ENCODE measurements at regions not wholly inside any gene's neighbourhood (a gene's known extent, or its start where the extent isn't known, plus 50 kb on each side); places are given as distances from the start of the nearest gene placed in this dataset.

GRCh38 chr7:53719122-53719521 is 683.7 kb downstream of the POM121L12 start:
- DNase-seq = no peak

DNA sequence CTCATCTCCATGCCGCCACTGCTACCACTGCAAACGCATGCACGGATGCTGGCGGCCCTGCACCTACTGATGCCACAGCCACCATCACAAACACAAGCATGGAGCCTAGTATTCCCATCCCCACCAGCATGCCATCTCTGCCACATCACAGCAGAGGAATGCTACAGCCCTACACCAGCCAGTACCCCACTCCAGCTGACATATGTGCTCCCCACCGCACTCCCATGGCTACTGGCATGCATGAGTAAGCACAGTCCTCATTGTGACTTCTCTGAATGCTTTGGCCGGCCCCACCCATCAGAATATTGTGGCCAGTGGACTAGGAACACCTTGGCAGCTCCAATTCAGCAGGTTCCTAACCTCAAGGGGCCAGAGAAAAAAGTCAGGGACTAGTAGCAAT is 705.5 kb downstream of the POM121L12 start:
- no peak for DNase-seq

DNA sequence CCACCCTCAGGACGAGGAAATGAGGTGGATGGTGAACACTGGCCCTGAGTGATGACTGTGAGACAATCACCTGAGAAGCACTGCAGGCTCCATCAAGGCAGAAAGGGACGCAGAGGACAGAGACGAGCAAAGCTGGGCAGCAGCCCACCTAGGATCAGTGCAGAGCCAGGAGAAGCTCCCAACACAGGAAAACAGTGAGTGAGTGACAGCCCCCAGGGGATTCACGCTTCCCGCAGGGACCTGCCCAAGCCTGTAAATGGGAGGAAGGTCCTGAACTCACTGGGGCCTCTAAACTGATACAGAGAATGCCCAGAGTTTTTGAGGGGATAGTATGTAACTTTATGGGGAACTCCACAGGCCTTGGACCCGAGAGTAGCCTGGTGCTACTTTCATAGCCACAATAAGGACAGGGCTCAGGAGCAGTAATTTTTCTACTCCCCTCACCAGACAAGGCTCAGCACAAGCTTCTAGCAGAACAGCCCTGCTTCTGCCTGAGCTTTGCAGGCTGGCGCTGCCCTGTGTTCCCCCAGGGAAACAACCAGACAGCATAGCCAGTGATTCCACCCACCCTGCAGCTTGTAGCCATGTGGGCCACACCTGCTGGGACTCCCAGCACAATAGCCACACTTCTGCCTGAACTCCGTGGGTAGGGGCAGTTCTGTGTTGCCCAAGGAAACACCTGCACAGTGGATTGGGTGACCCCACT is 708.4 kb downstream of the POM121L12 start:
- no peak for DNase-seq

GRCh38 chr7:53744403-53744760 is 708.9 kb downstream of the POM121L12 start:
- no peak for DNase-seq

DNA sequence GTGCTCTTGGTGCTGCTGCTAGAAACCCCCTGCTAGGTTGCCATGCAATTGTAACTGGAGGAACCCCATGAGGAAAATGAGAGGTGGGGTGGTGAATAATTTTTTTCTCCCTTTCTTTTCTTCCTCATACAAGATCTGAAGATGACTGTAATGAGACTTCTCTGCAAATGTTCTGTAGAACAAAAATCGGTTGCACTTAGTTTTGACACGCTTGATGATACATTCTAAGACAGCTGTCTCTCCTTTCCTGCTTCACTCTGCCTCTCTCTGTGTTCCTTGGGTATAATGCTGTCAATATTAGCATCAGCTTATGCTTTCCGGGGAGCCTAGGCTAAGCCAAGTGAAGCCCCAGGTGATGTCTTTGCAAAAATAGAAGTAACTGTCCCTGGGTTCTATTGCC is 721.5 kb downstream of the POM121L12 start:
- DNase-seq = no peak

GRCh38 chr7:53768186-53768585 is 732.8 kb downstream of the POM121L12 start:
- DNase-seq = no peak

DNA sequence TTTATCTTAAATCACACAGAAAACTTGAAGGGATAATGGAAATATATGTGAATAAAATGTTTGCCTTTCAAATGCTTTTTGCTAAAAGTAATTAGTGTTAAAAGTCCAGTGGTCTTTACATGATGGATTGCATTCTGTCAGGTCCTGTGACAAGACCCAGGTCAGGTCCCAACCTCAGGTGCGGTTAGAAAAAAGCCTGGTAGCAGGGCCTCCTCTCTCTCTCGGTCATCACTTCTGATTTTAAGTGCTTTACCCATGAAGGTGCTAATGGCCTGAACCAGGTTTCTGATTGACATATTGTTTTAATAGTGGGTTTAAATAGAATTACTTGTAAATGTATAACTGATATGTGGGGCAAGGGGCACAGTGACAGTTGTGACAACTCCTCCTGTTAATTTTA is 736.3 kb downstream of the POM121L12 start:
- no peak for DNase-seq

GRCh38 chr7:53776323-53776722 is 740.9 kb downstream of the POM121L12 start:
- no peak for DNase-seq

- no peak for DNase-seq
These were observed 752.4 kb upstream of the VSTM2A start for GRCh38 chr7:53789741-53790140.

DNA sequence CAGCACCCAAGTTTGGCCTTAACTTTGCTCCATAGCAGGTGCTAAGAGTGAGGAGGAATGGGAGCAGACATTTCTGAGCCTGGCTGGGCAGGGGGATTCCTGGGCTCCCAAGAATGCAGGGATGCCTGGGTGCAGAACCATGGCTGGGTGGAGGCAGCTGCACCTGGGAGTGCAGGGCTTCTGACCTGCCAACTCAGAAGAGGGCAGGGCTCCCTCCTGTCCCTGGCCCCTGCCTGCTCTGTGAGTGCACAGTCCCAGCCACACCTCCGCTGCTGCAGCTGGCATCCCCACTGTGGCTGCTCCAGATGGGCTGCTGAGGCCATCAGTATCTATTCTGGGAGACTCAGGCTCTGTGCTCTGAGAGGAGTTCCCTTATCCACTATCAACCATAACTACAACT is 747.4 kb upstream of the VSTM2A start:
- DNase-seq = no peak

DNA sequence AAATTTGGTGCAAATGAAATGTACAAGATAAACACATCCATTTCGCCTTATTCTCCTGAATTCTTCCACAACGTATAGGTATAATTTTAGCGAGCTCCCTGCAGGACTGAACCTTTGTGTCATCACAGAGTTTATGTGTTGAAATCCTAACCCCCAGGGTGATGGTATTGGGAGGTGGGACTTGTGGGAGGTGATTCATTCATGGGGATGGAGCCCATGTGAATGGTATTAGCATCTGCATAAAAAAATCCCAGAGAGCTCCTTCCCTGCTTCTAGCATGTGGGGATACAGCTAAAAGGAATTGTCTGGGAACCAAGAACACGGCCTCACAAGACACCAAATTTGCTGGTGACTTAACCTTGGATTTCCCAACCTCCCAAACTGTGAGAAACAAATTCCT is 741.4 kb upstream of the VSTM2A start:
- no peak for DNase-seq

GRCh38 chr7:53806119-53806518 is 736.1 kb upstream of the VSTM2A start:
- no peak for DNase-seq

DNA sequence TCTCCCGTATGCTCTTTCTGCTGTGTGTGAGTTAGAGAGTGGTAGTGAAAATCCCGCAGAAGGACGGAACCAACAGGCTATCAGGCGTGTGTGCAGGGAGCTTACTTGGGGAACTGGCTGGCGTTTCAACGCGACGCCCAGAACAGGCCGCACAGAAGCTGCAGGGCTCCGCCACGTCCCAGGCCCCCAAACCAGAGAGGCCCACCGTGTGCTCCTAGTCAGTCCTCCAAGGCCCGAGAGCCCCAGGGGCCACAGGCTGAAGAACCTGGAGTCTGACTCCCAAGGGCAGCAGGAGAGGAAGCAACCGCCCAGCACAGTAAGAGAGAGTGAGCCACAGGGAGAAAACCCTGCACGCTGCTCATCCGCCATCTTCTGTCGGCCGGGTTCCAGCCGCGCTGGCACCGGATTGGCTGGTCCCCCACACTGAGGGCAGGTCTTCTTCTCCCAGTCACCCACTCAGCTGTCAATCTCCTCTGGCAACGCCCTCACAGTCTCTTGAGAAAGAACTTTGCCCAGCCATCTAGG is 730.6 kb upstream of the VSTM2A start:
- no peak for DNase-seq

DNA sequence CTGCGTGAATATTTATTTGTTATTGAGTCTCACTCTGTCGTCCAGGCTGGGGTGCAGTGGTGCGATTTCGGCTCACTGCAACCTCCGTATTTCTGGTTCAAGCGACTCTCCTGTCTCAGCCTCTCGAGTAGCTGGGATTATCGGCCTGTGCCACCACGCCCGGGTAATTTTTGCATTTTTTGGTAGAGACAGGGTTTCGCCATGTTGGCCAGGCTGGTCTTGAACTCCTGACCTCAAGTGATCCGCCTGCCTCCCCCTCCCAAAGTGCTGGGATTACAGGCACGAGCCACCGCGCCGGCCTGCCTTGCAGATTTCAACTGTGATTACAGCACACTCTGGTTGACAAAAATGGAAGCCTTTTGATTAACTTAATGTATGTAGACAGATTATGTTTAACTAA is 730.0 kb upstream of the VSTM2A start:
- no peak for DNase-seq

GRCh38 chr7:53835301-53835700 is 706.9 kb upstream of the VSTM2A start:
- DNase-seq = no peak

- no peak for DNase-seq
These were observed 664.5 kb upstream of the VSTM2A start for GRCh38 chr7:53877688-53878087.

DNA sequence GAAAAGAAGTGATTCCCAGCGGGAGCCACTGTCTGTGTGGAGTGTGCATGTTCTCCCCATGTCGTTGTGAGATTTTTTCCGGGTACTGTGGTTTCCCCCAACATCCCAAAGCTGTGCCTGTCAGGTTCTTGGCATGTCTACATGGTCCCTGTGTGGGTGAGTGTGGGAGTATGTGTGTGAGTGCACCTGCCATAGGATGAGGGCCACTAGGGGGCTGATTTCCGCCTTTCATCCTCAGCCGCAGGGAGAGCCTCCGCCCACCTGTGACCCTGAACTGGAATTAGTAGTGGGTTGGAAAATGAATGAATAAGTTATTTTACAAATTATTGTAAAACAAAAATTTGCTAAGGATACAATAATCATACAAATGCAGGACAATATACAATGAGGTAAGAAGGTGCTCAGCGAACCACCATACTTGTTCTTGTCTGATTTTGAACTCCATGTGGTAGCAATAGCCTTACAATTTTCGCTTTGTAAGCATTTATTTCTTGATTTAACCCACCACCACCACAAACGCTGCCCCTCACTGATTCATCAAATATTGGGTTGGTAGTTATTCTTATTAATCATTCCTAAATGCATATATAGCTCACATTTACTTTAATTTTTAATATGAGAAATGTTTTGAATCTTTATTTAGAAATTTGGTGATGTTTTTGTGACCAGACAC is 641.2 kb upstream of the VSTM2A start:
- no peak for DNase-seq

GRCh38 chr7:53904355-53904754 is 637.8 kb upstream of the VSTM2A start:
- no peak for DNase-seq

- no peak for DNase-seq
These were observed 624.5 kb upstream of the VSTM2A start for GRCh38 chr7:53917637-53918036.

GRCh38 chr7:53920011-53920410 is 622.2 kb upstream of the VSTM2A start:
- DNase-seq = no peak

- DNase-seq = no peak
These were observed 601.7 kb upstream of the VSTM2A start for GRCh38 chr7:53940483-53940882.

DNA sequence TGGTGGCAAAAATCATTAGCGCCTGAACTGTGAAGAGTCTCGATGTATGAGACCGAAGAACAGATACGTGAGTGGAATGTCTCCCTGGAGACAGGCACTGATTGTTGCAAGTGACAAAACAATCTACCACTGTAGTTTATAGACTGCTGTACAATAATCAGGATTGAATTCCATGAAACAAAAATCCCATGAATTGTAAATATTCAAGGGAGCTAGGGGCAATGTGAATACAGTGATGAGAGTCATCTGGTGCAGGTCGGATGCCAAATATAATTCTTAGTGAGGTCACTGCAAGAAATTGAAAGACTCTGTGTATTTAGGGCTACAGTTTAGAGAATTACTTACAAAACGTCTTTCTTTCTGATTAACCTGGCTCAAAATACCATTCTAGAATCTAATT is 594.4 kb upstream of the VSTM2A start:
- no peak for DNase-seq

GRCh38 chr7:53965716-53966115 is 576.5 kb upstream of the VSTM2A start:
- DNase-seq = no peak

DNA sequence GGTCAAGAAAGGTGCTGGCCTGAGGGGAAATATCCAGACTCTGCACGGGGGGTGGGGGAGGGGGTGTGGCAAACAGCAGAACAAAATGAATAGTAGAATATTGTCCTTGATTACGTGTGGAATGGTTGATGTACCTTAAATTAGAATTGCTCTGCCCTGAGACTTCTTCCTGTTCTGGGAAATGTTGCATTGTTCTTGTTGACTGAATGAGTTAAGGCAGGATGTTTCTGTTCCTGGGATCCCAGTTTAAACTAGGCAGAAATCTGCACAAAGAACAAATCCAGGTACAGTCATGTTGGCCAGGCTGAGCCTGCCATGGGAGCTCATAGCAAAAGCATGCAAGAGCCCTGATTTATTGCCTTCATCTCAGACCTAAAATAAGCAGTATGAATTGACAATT is 558.7 kb upstream of the VSTM2A start:
- no peak for DNase-seq

DNA sequence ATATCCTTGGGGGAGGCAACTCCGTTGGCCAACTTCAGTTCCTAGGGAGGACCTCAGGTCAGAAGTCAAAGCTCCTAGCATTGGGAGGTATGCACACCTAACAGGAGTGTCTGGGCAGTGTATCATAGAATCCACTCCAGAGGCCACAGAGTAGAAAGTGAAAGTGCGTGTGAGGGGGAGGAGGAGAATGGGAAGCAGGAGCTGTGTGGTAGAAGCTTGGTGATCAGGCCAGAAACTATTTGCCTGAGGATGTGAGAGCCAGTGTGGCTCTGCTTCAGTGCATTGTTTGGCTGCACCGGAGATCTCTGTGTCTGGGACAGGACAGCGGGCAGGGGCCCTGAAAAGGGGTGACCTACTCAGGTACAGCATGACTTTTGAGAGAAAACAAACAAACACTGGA is 557.4 kb upstream of the VSTM2A start:
- DNase-seq = no peak
